ENCODE measurements at regions not wholly inside any gene's neighbourhood (a gene's known extent, or its start where the extent isn't known, plus 50 kb on each side); places are given as distances from the start of the nearest gene placed in this dataset.

DNA sequence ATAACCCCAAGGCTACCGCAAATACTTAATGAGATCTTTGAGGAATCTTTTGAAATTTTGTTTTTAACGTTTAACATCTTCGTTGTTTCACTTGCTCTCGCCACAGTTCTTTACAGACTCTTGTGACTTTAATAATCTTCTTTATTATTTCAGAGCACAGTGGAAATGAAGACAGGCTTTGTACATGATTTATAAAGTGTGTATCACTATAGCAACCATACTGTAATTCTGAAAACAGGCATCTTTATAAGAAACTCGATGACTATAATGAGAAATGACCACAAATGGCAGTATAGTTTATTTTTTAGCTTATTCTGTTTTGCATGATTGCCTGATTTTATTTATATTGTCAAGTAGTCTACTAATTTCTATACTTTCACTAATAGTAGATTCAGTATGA lies 224.4 kb upstream of the GALNTL6 start:
- no peaks in the 10 kb centered on the region for H3K4me1 ChIP-seq
- no peaks in the 10 kb centered on the region for H3K9me3 ChIP-seq
- no peak overlapping the region for H3K4me3 ChIP-seq (ENCODE audit: low read depth, low read length)
- H3K27me3 ChIP-seq = no peaks in the 10 kb centered on the region
- H3K36me3 ChIP-seq = no peaks in the 10 kb centered on the region
- DNase-seq = no peak
- TF ChIP-seq, protein P1, sequence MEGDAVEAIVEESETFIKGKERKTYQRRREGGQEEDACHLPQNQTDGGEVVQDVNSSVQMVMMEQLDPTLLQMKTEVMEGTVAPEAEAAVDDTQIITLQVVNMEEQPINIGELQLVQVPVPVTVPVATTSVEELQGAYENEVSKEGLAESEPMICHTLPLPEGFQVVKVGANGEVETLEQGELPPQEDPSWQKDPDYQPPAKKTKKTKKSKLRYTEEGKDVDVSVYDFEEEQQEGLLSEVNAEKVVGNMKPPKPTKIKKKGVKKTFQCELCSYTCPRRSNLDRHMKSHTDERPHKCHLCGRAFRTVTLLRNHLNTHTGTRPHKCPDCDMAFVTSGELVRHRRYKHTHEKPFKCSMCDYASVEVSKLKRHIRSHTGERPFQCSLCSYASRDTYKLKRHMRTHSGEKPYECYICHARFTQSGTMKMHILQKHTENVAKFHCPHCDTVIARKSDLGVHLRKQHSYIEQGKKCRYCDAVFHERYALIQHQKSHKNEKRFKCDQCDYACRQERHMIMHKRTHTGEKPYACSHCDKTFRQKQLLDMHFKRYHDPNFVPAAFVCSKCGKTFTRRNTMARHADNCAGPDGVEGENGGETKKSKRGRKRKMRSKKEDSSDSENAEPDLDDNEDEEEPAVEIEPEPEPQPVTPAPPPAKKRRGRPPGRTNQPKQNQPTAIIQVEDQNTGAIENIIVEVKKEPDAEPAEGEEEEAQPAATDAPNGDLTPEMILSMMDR (IDR thresholded peaks at IDR 0.05; ENCODE audit: low read depth, low read length) = no peak

DNA sequence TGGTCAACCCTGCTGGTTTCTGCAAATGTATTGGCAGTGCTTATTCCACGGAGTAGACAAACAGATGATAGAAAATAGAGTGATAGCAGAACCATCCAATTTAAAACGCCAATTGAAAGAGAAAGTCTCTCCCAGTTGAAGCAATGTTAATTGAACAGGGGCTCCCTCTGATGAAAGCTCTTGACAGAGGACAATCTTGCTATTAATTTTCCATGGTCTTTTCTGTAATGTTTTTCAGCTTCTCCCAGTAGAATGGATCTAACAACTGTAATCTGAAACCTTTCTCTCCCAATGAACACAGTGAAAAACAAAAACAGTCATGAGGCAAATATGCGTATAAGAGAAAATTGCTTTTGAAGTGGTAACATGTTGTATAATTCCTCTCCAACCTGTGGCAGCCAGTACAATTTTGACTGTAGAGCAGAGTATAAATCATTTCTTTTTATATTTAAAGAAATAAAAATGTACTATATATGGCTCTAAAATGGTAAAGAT lies 225.1 kb upstream of the GALNTL6 start:
- no peak for DNase-seq
- TF ChIP-seq, protein P1 (IDR thresholded peaks at IDR 0.05; ENCODE audit: low read depth, low read length) = no peak
- H3K4me3 ChIP-seq (ENCODE audit: low read depth, low read length) = no peak overlapping the region
- H3K9me3 ChIP-seq = no peaks in the 10 kb centered on the region
- no peaks in the 10 kb centered on the region for H3K4me1 ChIP-seq
- no peaks in the 10 kb centered on the region for H3K36me3 ChIP-seq
- H3K27me3 ChIP-seq = no peaks in the 10 kb centered on the region

DNA sequence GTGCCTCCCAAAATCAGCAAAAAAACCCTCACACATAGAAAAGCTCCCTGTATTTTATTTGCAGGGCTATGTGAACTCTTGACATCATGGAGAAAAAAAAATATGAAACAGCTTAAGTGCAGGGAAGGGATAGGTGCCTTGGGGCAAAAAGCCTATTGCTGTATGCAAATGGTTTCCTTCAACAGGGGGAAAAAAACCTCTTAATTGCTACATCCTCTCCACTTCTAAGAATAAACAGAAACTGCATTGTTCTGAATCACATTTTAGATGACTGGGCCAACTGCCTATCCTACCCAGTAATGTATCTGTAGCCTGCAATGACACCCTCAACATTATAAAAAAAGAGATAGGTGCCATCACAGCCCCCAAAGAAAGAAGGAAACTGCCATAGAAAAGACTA lies 229.4 kb upstream of the GALNTL6 start:
- Histone ChIP-seq H3K9me3 (no peaks in the 10 kb centered on the region), H3K4me1 (no peaks in the 10 kb centered on the region), H3K36me3 (no peaks in the 10 kb centered on the region), H3K4me3 (ENCODE audit: low read depth, low read length) (no peak overlapping the region), H3K27me3 (no peaks in the 10 kb centered on the region)
- TF ChIP-seq, protein P1 (IDR thresholded peaks at IDR 0.05; ENCODE audit: low read depth, low read length) = no peak
- no peak for DNase-seq

DNA sequence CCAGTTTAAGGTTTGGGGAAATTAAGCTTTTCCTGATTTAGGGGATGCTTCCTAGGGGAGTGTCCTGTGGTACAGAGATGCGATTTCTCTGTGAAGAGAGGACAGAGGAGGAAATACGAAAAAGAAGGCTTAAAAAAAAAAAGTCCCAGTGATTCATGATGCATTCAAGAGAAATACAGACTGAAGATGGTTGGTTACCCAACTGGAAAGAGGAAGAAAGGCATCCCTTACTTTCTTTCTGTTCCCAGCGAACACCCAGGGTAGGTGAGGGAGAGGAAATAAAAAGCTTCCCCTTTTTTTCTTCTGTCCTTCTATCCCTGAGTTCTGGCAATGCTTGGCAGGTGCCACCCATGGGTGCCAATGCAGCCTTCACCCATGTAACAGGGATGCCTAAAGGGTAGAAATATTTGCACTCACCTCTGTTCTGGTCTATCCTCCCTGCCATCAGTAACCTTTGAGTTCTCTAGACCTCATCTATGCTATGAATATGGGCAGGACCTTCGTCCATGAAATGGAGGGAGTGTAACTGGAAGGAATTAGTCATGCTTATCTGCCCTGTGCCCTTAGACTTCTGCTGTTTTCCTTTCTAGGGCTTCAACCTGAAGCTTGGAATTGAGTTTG lies 230.1 kb upstream of the GALNTL6 start:
- H3K4me3 ChIP-seq (ENCODE audit: low read depth, low read length) = no peak overlapping the region
- no peaks in the 10 kb centered on the region for H3K27me3 ChIP-seq
- H3K9me3 ChIP-seq = no peaks in the 10 kb centered on the region
- TF ChIP-seq, protein P1 (IDR thresholded peaks at IDR 0.05; ENCODE audit: low read depth, low read length) = no peak
- H3K4me1 ChIP-seq = no peaks in the 10 kb centered on the region
- no peak for DNase-seq
- no peaks in the 10 kb centered on the region for H3K36me3 ChIP-seq

DNA sequence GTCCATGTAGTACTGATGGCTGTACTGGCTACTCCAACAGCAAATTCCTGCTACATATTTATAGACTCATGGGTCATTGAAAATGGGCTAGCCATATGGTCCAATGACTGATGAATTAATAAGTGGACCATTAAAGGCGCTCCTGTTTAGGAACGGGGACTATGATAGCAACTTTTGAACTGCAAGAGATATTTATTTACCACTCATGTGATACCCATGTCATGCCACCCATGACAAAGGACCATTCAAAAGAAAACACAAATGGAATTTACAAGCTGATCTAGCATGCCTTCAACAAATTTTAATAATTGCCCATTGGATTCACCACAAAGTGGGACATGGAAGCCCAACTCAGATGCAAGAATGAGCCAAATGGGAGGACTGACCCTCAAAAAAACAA lies 240.0 kb upstream of the GALNTL6 start:
- DNase-seq = no peak
- H3K4me1 ChIP-seq = no peaks in the 10 kb centered on the region
- H3K27me3 ChIP-seq = no peaks in the 10 kb centered on the region
- H3K4me3 ChIP-seq (ENCODE audit: low read depth, low read length) = no peak overlapping the region
- TF ChIP-seq, protein P1 (IDR thresholded peaks at IDR 0.05; ENCODE audit: low read depth, low read length) = no peak
- H3K36me3 ChIP-seq = no peaks in the 10 kb centered on the region
- no peaks in the 10 kb centered on the region for H3K9me3 ChIP-seq

DNA sequence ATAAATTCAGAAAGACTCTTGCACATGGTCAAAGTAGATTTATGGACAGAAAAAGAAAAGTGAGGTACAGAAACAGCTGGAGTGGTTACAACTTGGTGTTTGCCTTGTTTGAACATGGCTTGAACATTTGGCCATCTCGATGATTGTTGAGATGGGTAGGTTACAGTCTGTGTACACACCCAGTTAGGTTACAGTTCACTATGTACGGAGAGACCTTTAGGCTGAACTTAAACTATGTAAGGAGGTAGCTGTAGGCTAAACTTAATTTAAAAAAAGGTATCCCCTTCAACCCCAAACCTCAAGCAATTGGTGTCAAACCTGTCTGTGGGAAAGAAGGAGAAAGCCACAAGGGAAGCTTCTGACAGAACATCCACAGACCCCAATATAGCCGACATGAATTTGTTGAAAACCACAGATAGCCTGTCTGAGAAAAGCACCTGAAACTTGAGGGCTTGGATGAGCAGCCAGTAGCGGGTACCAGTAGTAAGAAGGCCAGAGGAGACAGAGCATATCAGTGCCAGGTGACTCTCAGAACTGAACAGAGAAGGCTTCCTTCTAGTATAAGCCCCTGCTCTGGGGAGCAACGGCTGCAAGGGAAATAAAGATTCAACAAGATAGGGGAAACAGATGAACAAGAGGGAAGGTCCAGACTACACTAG lies 247.9 kb upstream of the GALNTL6 start:
- Histone ChIP-seq H3K36me3 (no peaks in the 10 kb centered on the region), H3K9me3 (no peaks in the 10 kb centered on the region), H3K4me3 (ENCODE audit: low read depth, low read length) (no peak overlapping the region), H3K27me3 (no peaks in the 10 kb centered on the region), H3K4me1 (no peaks in the 10 kb centered on the region)
- DNase-seq = no peak
- TF ChIP-seq, protein P1 (IDR thresholded peaks at IDR 0.05; ENCODE audit: low read depth, low read length) = no peak
